HG03521 (cell line): ENCODE measurements at regions not wholly inside any gene's neighbourhood (a gene's known extent, or its start where the extent isn't known, plus 50 kb on each side); places are given as distances from the start of the nearest gene placed in this dataset.

Source experiments
- ATAC-seq: cut with Tn5 transposase; IDR thresholded peaks from one replicate; pipeline ENCODE4 v1.9.1; 2021; ENCODE audit warnings: mild to moderate bottlenecking, moderate library complexity; ENCODE audit not compliant: unreplicated experiment

DNA sequence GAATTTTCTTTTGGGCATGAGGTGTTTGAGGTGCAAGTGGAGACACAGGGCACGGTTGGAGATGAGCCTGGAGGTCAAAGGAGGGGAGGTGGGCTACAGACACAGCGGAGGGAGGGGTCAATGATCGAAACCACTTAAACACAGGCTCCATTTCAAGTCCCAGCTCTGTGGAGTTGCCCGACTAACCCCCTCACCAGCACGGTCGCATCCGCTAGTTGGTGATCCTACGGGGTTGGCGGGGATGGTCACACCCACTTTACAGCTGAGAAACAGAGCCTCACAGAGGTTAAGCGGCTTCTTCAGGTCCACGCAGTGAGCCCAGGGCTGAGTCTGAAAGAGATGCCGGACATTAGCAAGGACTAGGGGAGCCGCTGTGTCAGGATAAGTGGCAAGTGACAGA is 60.1 kb upstream of the RUNX3 start:
- no peak for ATAC-seq

- ATAC-seq = no peak
Observed at GRCh38 chr1:24989082-24989481, 59.0 kb upstream of the RUNX3 start.

GRCh38 chr1:24988558-24988912 is 58.5 kb upstream of the RUNX3 start:
- ATAC-seq = no peak

GRCh38 chr1:24987875-24988557 is 57.9 kb upstream of the RUNX3 start:
- no peak for ATAC-seq

- no peak for ATAC-seq
Observed at GRCh38 chr1:24987424-24987823, 57.3 kb upstream of the RUNX3 start.

DNA sequence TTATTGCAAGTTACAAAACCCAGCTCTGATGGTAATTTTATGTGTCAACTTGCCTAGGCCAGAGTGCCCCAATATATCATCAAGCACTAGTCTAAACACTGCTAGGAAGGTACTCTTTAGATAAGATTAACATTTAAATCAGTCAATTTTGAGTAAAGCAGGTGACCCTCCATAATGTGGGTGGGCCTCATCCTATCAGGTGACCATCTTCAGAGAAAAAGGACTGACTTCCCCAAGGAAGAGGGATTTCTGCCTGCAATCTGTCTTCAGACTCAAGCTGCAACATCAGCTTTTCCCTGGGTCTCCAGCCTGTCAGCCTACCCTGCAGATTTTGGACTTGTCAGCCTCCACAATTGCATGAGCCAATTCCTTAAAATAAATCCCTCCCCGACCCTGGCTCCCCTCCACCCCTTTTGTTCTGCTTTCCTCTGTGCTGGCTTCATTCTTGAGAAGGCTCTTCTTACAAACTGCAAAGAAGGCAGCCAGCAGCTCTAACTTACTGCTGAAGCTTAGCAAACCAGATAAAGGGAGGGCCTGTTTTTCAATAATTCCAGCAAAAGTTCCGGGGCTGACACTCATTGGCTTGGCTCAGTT is 56.4 kb upstream of the RUNX3 start:
- no peak for ATAC-seq

DNA sequence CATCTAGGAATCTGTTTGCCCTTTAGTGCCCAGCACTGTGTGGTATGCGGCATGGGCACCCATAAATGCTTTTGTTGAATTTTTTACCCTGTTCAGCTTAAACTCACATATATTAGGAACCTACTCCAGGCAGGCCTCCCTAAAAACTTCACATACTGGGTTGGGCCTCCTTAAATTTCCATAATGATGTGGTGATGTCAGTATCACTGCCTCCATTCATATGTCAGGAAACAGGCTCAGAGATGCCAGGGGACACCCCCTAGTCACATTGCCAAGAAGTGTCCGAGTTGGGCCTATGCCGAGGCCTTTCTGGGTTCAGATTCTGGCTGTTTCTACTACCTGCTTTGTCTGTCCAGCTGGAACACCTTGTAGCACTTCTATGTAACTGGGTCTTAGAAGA is 55.7 kb upstream of the RUNX3 start:
- no peak for ATAC-seq

DNA sequence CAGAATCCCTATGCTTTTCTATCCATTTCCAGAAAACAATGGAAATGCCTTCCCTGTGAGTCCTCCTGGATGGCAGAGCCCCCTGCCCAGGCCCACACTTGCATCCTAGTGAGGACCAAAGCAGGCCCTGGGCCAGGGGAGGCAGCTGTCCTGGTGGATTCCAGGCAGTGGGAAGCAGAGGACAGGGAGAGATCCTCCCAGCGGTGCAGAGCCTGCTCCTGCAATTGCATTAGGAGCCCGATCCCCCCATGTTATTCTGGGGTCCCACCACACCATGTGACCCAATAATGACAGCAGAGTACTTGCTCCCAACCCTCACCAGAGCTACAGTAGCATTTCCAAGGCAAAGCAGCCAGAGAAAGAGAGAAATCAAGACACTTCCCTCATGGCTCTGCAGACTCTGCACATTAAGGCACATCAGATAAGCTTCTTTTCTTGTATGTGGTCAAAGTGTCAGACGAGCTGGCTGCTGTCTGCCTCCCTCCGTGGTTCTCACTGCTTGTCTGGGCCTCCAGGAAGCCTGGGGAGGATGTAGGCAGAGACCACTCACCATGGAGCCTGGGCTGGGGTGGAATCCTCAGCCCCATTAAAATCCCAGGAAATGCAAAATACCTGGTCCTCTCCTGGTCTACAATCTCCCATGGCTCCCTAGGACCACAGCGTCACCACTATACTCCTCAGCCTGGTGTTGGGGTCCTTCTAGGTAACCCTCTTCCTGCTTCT is 54.9 kb upstream of the RUNX3 start:
- ATAC-seq = no peak

GRCh38 chr1:24984300-24984699 is 54.2 kb upstream of the RUNX3 start:
- ATAC-seq = no peak

DNA sequence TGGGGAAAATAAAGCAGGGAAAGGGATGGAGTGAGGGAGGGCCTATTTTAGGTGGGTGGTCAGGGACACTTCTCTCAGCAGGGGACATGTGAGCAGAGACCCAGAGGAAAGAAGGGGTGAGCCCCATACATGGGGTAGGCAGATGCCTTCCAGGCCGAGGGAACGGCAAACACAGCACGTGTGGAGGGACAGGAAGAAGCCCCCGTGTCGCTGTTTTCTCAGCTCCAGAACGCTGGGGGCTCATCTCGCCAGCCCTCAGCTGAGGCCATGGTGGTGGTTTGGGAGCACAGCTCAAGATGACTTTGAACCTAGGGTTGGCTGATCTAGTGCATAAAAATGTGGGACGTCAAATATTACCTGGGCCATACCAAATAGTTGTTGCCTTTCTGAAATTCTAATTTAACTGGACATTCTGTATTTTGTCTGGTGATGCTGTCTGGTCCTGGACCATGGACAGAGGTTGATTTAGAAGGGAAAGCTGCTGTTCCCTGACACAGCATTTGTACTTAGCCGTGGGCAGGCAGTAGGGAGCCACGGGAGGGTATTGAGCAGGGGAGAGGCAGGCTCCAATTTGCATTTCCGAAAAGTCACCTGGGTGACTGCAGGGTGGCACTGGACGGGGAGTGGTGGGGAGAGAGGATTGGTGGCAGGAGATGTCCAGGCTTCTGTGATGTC is 53.1 kb upstream of the RUNX3 start:
- ATAC-seq = no peak

- ATAC-seq = no peak
Observed at GRCh38 chr1:24981631-24982005, 51.5 kb upstream of the RUNX3 start.

DNA sequence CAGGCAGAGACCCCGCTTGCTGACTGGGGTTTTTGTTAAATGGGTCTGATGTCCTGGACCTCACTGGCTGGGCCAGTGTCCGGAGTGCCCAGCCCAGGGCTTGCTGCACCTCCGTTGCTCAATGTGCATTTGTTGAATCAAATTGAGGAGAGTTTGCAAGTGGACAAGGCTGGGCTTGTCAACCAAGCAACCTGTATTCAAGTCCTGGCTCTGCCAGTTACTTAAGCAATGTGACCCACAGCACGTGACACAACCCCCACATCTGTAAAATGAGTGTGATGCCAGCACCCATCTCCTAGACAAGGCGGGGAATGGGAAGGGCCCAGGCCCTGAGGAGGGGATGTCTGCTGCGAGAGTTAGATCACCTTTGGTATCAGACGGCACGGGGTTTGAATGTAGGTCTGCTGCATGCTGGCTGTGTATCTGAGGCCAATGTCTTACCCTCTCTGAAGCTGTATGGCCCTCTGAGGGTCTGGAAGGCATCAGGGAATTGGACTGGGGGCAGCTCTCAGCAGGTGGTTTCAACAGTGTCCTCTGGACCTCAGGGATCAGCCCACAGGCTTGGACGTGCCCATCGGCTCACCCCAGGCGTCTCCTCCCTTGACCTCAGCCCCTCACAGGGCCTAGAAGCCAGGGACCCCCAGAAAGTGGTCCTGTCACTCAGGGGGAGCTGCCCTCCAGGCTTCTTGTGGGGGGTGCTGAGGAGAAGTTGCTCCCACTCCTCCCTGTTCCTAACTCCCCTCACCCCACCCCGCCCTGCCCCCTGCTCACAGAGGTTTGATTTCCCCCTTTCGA is 51.0 kb upstream of the RUNX3 start:
- ATAC-seq = no peak
